OCI-LY3 (cell line): ENCODE measurements at regions not wholly inside any gene's neighbourhood (a gene's known extent, or its start where the extent isn't known, plus 50 kb on each side); places are given as distances from the start of the nearest gene placed in this dataset.

Experiments used
- H2AFZ ChIP-seq: fragments of 200-600, 300-600 bp; shearing (Covaris generic); 2 replicates; pipeline ENCODE4 v1.6.0; 2014; ENCODE audit warnings: antibody characterized with exemption, low read depth, low read length
- H3K27ac ChIP-seq: fragments of 200-600, 300-600 bp; sonication (generic); 2 replicates; pipeline ENCODE4 v1.5.1; 2014; ENCODE audit warnings: mild to moderate bottlenecking, low read length, moderate library complexity, mixed read lengths
- H3K27me3 ChIP-seq: fragments of 200-600, 300-600 bp; sonication (generic); 2 replicates; pipeline ENCODE4 v1.6.1; 2014; ENCODE audit warnings: low read depth, low read length, mixed read lengths
- H3K36me3 ChIP-seq: fragments of 200-600, 300-600 bp; sonication (generic); replicated peaks from 2 replicates; pipeline ENCODE3; 2014; ENCODE audit warnings: low read depth, low read length, mixed read lengths
- H3K4me1 ChIP-seq: fragments of 300-600, 200-600 bp; sonication (generic); 2 replicates; pipeline ENCODE4 v1.6.1; 2014; ENCODE audit warnings: low read length, mixed read lengths
- H3K4me2 ChIP-seq: fragments of 200-600, 300-600 bp; sonication (generic); 2 replicates; pipeline ENCODE4 v1.6.1; 2014; ENCODE audit warnings: low read length, mixed read lengths
- H3K4me3 ChIP-seq: fragments of 300-600, 200-600 bp; sonication (generic); 2 replicates; pipeline ENCODE4 v1.5.1; 2014; ENCODE audit warnings: antibody characterized with exemption, mild to moderate bottlenecking, low read length, moderate library complexity
- H3K79me2 ChIP-seq: fragments of 300-600, 200-600 bp; shearing (Covaris generic); 2 replicates; pipeline ENCODE4 v1.6.1; 2014; ENCODE audit warnings: mild to moderate bottlenecking, low read length, mixed read lengths
- H3K9ac ChIP-seq: fragments of 300-600, 200-600 bp; shearing (Covaris generic); 2 replicates; pipeline ENCODE4 v1.6.0; 2014; ENCODE audit warnings: mild to moderate bottlenecking, low read length, moderate library complexity
- H3K9me3 ChIP-seq: fragments of 200-600, 300-600 bp; shearing (Covaris generic); 2 replicates; pipeline ENCODE4 v1.6.1; 2014; ENCODE audit warnings: low read length, mixed read lengths; ENCODE audit not compliant: insufficient read depth
- H4K20me1 ChIP-seq: fragments of 200-600, 300-600 bp; sonication (generic); 2 replicates; pipeline ENCODE4 v1.6.1; 2016; ENCODE audit warnings: low read length, mixed read lengths; ENCODE audit not compliant: insufficient read depth
- EZH2phosphoT487 ChIP-seq: fragments of 200-600 bp; shearing (Covaris generic); IDR thresholded peaks from 2 replicates; pipeline ENCODE4 v1.6.1; 2018; ENCODE audit warnings: antibody characterized with exemption, mixed run types, low read depth
- TF ChIP-seq, protein P1 (sequence below): fragments of 200-600, 300-600 bp; sonication (generic); IDR thresholded peaks from 2 replicates; pipeline ENCODE4 v1.5.1; 2014; ENCODE audit warnings: antibody characterized with exemption, low read length, low read depth

DNA sequence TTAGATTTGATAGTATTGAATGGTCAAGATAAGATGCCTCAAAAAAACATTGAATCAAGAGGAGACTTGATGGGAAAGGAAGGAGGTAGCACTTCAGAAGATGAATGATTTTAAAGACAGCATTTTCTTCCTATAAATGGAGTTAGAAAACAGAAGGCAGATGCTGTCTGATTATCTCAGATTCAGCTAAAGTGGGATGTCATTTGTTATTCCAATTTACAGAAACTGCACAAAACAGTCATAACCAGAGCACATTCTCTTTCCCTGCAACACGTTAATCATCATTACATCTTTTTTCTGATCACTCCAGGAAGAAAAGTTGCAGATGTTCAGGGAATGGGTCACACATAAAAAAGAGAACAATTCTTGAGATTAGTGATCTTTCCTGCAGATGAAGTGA is 1141.8 kb downstream of the SI start:
- no peaks in the 10 kb centered on the region for H4K20me1 ChIP-seq
- no peak overlapping the region for H3K4me3 ChIP-seq
- no peaks in the 10 kb centered on the region for H3K9me3 ChIP-seq
- H3K4me1 ChIP-seq = no peaks in the 10 kb centered on the region
- H3K27ac ChIP-seq = no peak overlapping the region
- TF ChIP-seq EZH2phosphoT487 = no peak
- TF ChIP-seq, protein P1, sequence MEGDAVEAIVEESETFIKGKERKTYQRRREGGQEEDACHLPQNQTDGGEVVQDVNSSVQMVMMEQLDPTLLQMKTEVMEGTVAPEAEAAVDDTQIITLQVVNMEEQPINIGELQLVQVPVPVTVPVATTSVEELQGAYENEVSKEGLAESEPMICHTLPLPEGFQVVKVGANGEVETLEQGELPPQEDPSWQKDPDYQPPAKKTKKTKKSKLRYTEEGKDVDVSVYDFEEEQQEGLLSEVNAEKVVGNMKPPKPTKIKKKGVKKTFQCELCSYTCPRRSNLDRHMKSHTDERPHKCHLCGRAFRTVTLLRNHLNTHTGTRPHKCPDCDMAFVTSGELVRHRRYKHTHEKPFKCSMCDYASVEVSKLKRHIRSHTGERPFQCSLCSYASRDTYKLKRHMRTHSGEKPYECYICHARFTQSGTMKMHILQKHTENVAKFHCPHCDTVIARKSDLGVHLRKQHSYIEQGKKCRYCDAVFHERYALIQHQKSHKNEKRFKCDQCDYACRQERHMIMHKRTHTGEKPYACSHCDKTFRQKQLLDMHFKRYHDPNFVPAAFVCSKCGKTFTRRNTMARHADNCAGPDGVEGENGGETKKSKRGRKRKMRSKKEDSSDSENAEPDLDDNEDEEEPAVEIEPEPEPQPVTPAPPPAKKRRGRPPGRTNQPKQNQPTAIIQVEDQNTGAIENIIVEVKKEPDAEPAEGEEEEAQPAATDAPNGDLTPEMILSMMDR = no peak
- H3K9ac ChIP-seq = no peak overlapping the region
- no peaks in the 10 kb centered on the region for H3K79me2 ChIP-seq
- H3K27me3 ChIP-seq = no peaks in the 10 kb centered on the region
- H3K4me2 ChIP-seq = no peak overlapping the region
- no peak overlapping the region for H2AFZ ChIP-seq
- H3K36me3 ChIP-seq = no peaks in the 10 kb centered on the region

DNA sequence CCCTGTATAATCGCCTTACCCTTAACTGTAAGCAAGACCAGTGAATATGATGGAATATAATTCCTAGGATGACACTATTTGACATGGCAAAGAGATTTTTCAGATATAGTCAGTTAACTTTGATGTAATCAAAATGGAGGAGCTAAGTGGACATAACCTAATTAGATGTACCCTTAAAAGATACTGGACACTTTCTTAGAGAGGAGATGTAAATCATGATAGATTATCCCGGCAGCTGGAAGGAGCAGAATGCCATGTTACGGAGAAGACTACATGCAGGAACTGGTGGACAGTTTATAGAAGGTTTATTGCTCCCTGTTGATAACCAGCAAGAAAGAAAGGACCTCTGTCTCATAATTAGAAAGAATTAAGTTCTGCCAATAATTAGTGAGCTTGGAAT is 1142.9 kb downstream of the SI start:
- Histone ChIP-seq H3K4me1 (no peaks in the 10 kb centered on the region), H3K27ac (no peak overlapping the region), H4K20me1 (no peaks in the 10 kb centered on the region), H3K9ac (no peak overlapping the region), H3K4me3 (no peak overlapping the region), H3K79me2 (no peaks in the 10 kb centered on the region), H2AFZ (no peak overlapping the region), H3K27me3 (no peaks in the 10 kb centered on the region), H3K9me3 (no peaks in the 10 kb centered on the region), H3K4me2 (no peak overlapping the region), H3K36me3 (no peaks in the 10 kb centered on the region)
- no peak for TF ChIP-seq EZH2phosphoT487
- TF ChIP-seq, protein P1 = no peak

DNA sequence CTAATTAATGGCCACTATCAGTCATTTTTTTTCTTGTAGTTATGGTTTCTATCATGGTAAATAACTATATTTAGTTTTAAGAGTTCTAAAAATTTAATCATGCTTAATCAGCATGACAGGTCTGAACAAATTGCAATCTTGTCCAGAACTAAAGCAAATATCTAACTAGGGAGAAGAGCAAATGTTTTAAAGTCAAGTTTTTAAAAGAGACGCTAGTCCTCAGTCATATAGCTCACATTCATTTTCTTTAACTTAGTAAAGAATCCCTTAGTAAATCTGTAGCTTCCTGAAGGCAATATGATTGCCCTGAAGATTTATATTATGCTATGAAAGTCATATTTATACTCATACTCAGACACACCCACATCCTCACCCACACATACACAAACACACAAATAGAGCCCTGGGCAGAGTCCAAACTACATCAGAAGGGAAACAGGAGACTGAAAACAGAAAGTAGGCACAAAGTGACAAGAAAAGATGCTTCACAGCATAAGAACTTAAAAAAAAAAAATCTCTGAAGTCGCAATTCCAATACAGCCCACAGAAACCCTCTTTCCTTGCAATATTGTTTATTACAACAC is 1149.1 kb downstream of the SI start:
- H3K27ac ChIP-seq = no peak overlapping the region
- H3K4me3 ChIP-seq = no peak overlapping the region
- peak overlapping the region; percentile 74; the same call in 1 of the 2 replicates for H2AFZ ChIP-seq

DNA sequence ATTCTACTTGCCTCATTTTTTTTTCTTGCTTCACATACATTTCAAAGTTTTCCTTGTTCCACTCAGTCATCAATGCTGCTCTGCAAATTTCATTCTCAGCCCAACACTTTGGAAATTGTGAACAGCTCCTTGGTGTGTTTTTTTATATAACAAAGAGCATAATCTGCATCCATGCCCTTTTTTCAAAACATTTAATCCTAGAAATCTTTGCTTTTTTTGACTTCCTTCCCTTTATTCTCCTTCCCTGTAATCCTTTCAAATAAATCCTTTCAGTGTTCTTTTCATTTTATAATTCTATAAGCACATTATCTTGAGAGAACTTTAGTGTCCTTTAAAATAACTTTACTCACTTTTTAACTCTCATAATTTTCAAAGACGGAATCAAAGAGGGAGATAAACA is 1150.8 kb downstream of the SI start:
- Histone ChIP-seq H3K4me1 (peaks cover 5% of the 10 kb centered on the region; the same call in 1 of the 2 replicates), H3K36me3 (no peaks in the 10 kb centered on the region), H3K79me2 (no peaks in the 10 kb centered on the region), H3K9ac (no peak overlapping the region), H3K27me3 (no peaks in the 10 kb centered on the region), H3K9me3 (no peaks in the 10 kb centered on the region), H4K20me1 (no peaks in the 10 kb centered on the region), H3K4me2 (no peak overlapping the region), H3K4me3 (no peak overlapping the region), H3K27ac (no peak overlapping the region), H2AFZ (no peak overlapping the region)
- no peak for TF ChIP-seq EZH2phosphoT487
- TF ChIP-seq, protein P1 = no peak

More for the DNA sequence above, 1149.1 kb downstream of the SI start:
- no peaks in the 10 kb centered on the region for H4K20me1 ChIP-seq
- H3K9ac ChIP-seq = no peak overlapping the region
- no peak overlapping the region for H3K4me2 ChIP-seq
- no peaks in the 10 kb centered on the region for H3K9me3 ChIP-seq
- no peaks in the 10 kb centered on the region for H3K36me3 ChIP-seq
- H3K79me2 ChIP-seq = no peaks in the 10 kb centered on the region
- H3K27me3 ChIP-seq = no peaks in the 10 kb centered on the region
- H3K4me1 ChIP-seq = peaks cover 5% of the 10 kb centered on the region; the same call in 1 of the 2 replicates
- no peak for TF ChIP-seq EZH2phosphoT487
- TF ChIP-seq, protein P1 = no peak
